CD4-positive, alpha-beta T cell (primary cell): ENCODE measurements at regions not wholly inside any gene's neighbourhood (a gene's known extent, or its start where the extent isn't known, plus 50 kb on each side); places are given as distances from the start of the nearest gene placed in this dataset.

ENCODE experiments used
- ATAC-seq: fragments of 200-7000 bp; cut with Tn5 transposase; one replicate; pipeline ENCODE4 v1.10.0; 2022; ENCODE audit warnings: mild to moderate bottlenecking; ENCODE audit not compliant: poor library complexity
- CTCF ChIA-PET: fragments of 350-600 bp; sonication (Branson Sonifier 250); formaldehyde crosslinking; loops from one replicate; lab custom pipeline; 2021; ENCODE audit warnings: antibody characterized with exemption, inconsistent platforms; lab: Charles Lee
- POLR2A ChIA-PET: fragments of 350-600 bp; sonication (Branson Sonifier 250); formaldehyde crosslinking; loops from one replicate; lab custom pipeline; 2021; ENCODE audit warnings: antibody characterized with exemption, inconsistent platforms; lab: Charles Lee
- DNase-seq, 14 experiments: peaks; one replicate each; pipeline ENCODE4 v3.0.0-alpha.2; 2013 to 2020; ENCODE audit warnings: mixed read lengths in 2 of 14
- H3K27ac ChIP-seq, 2 donors: one replicate each; pipeline versions ENCODE4 v1.5.1 to v1.7.0; 2013; ENCODE audit warnings: low read length in 2 of 2, low read depth in 1 of 2, mild to moderate bottlenecking in 1 of 2
- H3K27me3 ChIP-seq, 2 experiments: 1 replicate in 1 of 2; 2 replicates in 1 of 2; pipeline versions ENCODE4 v1.6.1 to v1.7.0; 2013; ENCODE audit warnings: low read length in 2 of 2, control low read depth in 1 of 2, mild to moderate bottlenecking in 1 of 2, moderate library complexity in 1 of 2; ENCODE audit not compliant: insufficient read depth in 2 of 2, control insufficient read depth in 1 of 2
- H3K36me3 ChIP-seq: one replicate; pipeline ENCODE4 v1.6.1; 2013; ENCODE audit warnings: low read length, control low read depth; ENCODE audit not compliant: insufficient read depth
- H3K4me1 ChIP-seq: one replicate; pipeline ENCODE4 v1.6.1; 2013; ENCODE audit warnings: low read length, control low read depth; ENCODE audit not compliant: insufficient read depth
- H3K4me3 ChIP-seq: one replicate; pipeline ENCODE4 v1.5.1; 2013; ENCODE audit warnings: mild to moderate bottlenecking, low read length, moderate library complexity
- H3K9me3 ChIP-seq, 2 experiments: 1 replicate in 1 of 2; 2 replicates in 1 of 2; pipeline versions ENCODE4 v1.6.1 to v1.7.0; 2013; ENCODE audit warnings: low read length in 2 of 2, mild to moderate bottlenecking in 2 of 2, control low read depth in 1 of 2, moderate library complexity in 1 of 2; ENCODE audit not compliant: control insufficient read depth in 1 of 2, insufficient read depth in 1 of 2
- H3K27ac Mint-ChIP-seq: one replicate; pipeline ENCODE4 v1.8.0; 2020; ENCODE audit warnings: mixed read lengths
- H3K27me3 Mint-ChIP-seq: one replicate; pipeline ENCODE4 v1.8.0; 2021; ENCODE audit warnings: mixed read lengths
- H3K36me3 Mint-ChIP-seq: one replicate; pipeline ENCODE4 v1.8.0; 2021; ENCODE audit warnings: low read depth, mixed read lengths
- H3K4me1 Mint-ChIP-seq: one replicate; pipeline ENCODE4 v1.8.0; 2021; ENCODE audit warnings: low read depth, mixed read lengths
- H3K4me3 Mint-ChIP-seq: one replicate; pipeline ENCODE4 v1.8.0; 2020; ENCODE audit warnings: mild to moderate bottlenecking, mixed read lengths
- H3K9me3 Mint-ChIP-seq: one replicate; pipeline ENCODE4 v1.8.0; 2020; ENCODE audit warnings: mixed read lengths
- intact Hi-C, 2 experiments: fragments of 100-400 bp; cut with DNase I in 1 of 2; cut with micrococcal nuclease in 1 of 2; formaldehyde crosslinking; loops; one replicate each; pipeline versions ENCODE4 v1.15.1 to v1.9.0; 2023 to 2025; cut with DNase I, micrococcal nuclease
- TF ChIP-seq, protein P1 (sequence below): fragments of 200-600 bp; IDR thresholded peaks from one replicate; pipeline ENCODE4 v1.8.0; 2022; ENCODE audit warnings: antibody characterized with exemption, mild to moderate bottlenecking

DNA sequence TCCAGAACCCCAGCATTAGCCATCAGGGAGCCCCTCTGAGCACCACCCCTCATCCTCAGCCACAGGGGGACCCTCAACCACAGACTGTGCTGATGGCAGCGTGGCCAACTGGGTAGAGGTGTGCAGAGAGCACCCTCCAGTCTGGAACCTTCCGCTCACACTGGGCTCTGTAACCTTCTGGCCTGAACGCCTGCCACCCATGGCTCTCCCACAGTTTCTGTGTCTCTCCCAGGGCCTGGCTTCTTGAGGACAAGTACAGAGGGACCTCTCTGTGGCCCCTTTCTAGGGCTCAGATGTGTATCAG lies 503.0 kb upstream of the MGMT start:
- no peak for DNase-seq
- Histone ChIP-seq H3K9me3 (peaks cover 0 to 18% of the 10 kb centered on the region in 2 experiments), H3K4me1 (no peaks in the 10 kb centered on the region), H3K27ac (no peak overlapping the region), H3K4me3 (no peak overlapping the region), H3K27me3 (no peaks in the 10 kb centered on the region), H3K36me3 (no peaks in the 10 kb centered on the region)
- CTCF ChIA-PET = no interaction called here
- TF ChIP-seq, protein P1, sequence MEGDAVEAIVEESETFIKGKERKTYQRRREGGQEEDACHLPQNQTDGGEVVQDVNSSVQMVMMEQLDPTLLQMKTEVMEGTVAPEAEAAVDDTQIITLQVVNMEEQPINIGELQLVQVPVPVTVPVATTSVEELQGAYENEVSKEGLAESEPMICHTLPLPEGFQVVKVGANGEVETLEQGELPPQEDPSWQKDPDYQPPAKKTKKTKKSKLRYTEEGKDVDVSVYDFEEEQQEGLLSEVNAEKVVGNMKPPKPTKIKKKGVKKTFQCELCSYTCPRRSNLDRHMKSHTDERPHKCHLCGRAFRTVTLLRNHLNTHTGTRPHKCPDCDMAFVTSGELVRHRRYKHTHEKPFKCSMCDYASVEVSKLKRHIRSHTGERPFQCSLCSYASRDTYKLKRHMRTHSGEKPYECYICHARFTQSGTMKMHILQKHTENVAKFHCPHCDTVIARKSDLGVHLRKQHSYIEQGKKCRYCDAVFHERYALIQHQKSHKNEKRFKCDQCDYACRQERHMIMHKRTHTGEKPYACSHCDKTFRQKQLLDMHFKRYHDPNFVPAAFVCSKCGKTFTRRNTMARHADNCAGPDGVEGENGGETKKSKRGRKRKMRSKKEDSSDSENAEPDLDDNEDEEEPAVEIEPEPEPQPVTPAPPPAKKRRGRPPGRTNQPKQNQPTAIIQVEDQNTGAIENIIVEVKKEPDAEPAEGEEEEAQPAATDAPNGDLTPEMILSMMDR = no peak
- no peaks in the 10 kb centered on the region for H3K4me1 Mint-ChIP-seq
- intact Hi-C loops = no loop called here
- H3K36me3 Mint-ChIP-seq = no peaks in the 10 kb centered on the region
- H3K27me3 Mint-ChIP-seq = peaks cover 3% of the 10 kb centered on the region
- H3K27ac Mint-ChIP-seq = no peak overlapping the region
- no peaks in the 10 kb centered on the region for H3K9me3 Mint-ChIP-seq
- POLR2A ChIA-PET = no interaction called here
- no peak overlapping the region for H3K4me3 Mint-ChIP-seq
- no peak for ATAC-seq

DNA sequence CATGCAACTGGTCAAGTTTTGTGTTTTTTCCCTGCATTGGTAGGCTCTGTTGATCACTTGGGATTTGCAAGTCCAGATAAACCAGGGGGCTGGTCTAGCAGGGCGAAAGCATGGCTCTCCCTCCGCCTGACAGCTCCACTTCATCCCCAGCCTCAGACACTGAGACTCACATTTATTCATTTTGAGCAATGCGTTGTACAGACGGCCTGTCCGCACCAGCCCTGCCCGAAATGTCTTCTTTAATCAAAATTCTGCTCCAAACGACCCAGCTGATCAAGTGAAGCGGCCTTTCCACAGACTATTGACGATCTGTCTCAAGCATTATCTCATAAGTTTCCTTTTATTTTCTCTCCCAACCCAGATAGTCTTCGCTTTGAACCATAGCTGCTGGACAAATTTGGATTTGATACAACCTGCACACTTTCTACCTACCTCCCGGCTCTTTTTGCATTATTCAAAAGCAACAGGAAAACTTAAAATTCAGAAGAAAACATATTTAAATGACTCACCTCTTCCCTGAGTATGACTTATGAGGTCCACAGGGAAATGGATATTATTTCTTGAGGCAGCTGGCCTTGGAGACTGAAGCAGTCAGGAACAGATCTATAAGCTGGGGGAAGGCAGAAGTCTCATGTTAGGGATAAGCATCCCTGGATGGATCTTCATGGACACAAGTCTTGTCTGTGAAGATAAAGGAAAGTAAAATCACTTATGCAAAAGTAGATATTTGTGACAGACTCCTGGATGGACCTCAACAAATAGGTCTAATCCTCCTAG lies 498.9 kb upstream of the MGMT start:
- no peaks in the 10 kb centered on the region for H3K4me1 ChIP-seq
- ChIA-PET POLR2A (no interaction called here), CTCF (no interaction called here)
- ATAC-seq (no peak), DNase-seq (no peak)
- Mint-ChIP-seq H3K36me3 (no peaks in the 10 kb centered on the region), H3K27ac (no peak overlapping the region), H3K27me3 (peaks cover 3% of the 10 kb centered on the region), H3K4me1 (no peaks in the 10 kb centered on the region), H3K9me3 (no peaks in the 10 kb centered on the region), H3K4me3 (no peak overlapping the region)
- H3K4me3 ChIP-seq = no peak overlapping the region
- H3K27me3 ChIP-seq = peaks cover 0 to 2% of the 10 kb centered on the region in 2 experiments
- intact Hi-C loops = no loop called here
- peaks cover 0 to 4% of the 10 kb centered on the region in 2 experiments for H3K9me3 ChIP-seq
- H3K27ac ChIP-seq = no peak overlapping the region
- no peaks in the 10 kb centered on the region for H3K36me3 ChIP-seq
- TF ChIP-seq, protein P1 = no peak

DNA sequence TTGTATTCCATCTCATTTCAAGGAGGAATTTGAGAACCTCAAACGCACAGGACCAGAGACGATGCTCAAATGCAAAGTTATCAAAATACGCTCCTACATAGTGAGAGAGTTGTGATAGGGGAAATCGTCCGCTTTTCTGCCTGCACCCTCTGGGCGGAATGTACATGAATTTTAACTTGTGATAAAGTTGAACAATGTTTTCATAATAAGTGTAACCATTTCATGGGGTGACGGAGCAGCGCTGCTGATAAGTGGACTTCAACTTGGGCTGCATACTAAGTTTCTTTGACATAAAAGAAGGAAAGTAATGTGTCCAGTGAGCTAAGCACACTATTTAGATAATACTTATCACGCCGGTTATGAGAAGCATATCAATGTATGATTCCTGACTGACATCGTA lies 497.5 kb upstream of the MGMT start:
- TF ChIP-seq, protein P1 = no peak
- Mint-ChIP-seq H3K4me3 (no peak overlapping the region), H3K27me3 (peaks cover 3% of the 10 kb centered on the region), H3K27ac (no peak overlapping the region), H3K9me3 (no peaks in the 10 kb centered on the region), H3K36me3 (no peaks in the 10 kb centered on the region), H3K4me1 (no peaks in the 10 kb centered on the region)
- ATAC-seq = no peak
- Histone ChIP-seq H3K27ac (no peak overlapping the region), H3K27me3 (peaks cover 0 to 2% of the 10 kb centered on the region in 2 experiments), H3K36me3 (no peaks in the 10 kb centered on the region), H3K9me3 (peaks cover 0 to 4% of the 10 kb centered on the region in 2 experiments), H3K4me3 (no peak overlapping the region), H3K4me1 (no peaks in the 10 kb centered on the region)
- no peak for DNase-seq
- ChIA-PET CTCF (no interaction called here), POLR2A (no interaction called here)
- intact Hi-C loops = no loop called here
